HEK293 (cell line): ENCODE measurements at regions not wholly inside any gene's neighbourhood (a gene's known extent, or its start where the extent isn't known, plus 50 kb on each side); places are given as distances from the start of the nearest gene placed in this dataset.

Source experiments
- GLIS2 ChIP-seq: fragments of 450-650 bp; formaldehyde crosslinking; IDR thresholded peaks from 2 replicates; pipeline ENCODE4 v1.5.1; 2016; ENCODE audit warnings: missing biosample characterization, missing genetic modification characterization
- YY1 ChIP-seq: fragments of 450-650 bp; formaldehyde crosslinking; IDR thresholded peaks from 2 replicates; pipeline ENCODE4 v1.5.1; 2018; ENCODE audit warnings: missing biosample characterization, missing genetic modification characterization
- ZBTB7A ChIP-seq: fragments of 450-650 bp; formaldehyde crosslinking; IDR thresholded peaks from 2 replicates; pipeline ENCODE4 v1.5.1; 2016; ENCODE audit warnings: low read depth, missing biosample characterization, missing genetic modification characterization
- ZNF114 ChIP-seq: fragments of 450-650 bp; formaldehyde crosslinking; IDR thresholded peaks from 2 replicates; pipeline ENCODE4 v1.5.0; 2017; ENCODE audit warnings: missing biosample characterization, missing genetic modification characterization
- ZNF423 ChIP-seq: fragments of 450-650 bp; formaldehyde crosslinking; IDR thresholded peaks from 2 replicates; pipeline ENCODE4 v1.5.1; 2016; ENCODE audit warnings: missing biosample characterization, missing genetic modification characterization
- ZNF48 ChIP-seq: fragments of 450-650 bp; formaldehyde crosslinking; IDR thresholded peaks from 2 replicates; pipeline ENCODE4 v1.5.1; 2016; ENCODE audit warnings: missing biosample characterization, missing genetic modification characterization
- ZNF610 ChIP-seq: fragments of 450-650 bp; formaldehyde crosslinking; IDR thresholded peaks from 2 replicates; pipeline ENCODE4 v1.5.1; 2016; ENCODE audit warnings: missing biosample characterization, missing genetic modification characterization, borderline replicate concordance

DNA sequence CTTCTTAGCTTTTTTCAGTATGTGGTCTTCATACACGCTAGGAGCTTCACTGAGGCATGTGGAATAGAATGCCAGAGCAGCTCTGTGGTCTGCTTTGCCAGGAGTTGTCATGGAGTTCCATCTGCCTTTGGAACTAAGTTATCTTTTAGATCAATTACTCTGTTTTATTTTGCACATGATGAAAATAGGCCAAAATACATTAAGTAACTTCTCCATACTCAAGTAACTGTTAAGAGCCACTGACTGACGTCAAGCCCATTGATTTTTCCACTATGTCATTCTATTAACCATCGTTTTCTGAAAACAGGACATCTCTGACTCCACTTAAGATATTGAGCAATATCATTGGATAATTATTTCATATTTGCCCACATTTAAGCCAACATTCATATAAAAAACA is 415.1 kb upstream of the MAD2L1 start:
- TF ChIP-seq ZNF610 (tag by site-specific recombination) (no peak), GLIS2 (no peak), ZNF114 (tag by site-specific recombination) (no peak), ZNF423 (tag by site-specific recombination) (no peak), ZBTB7A (tag by site-specific recombination) (no peak), YY1 (tag by site-specific recombination) (no peak), ZNF48 (tag by site-specific recombination) (no peak)
